GM19452 (cell line): ENCODE measurements at regions not wholly inside any gene's neighbourhood (a gene's known extent, or its start where the extent isn't known, plus 50 kb on each side); places are given as distances from the start of the nearest gene placed in this dataset.
A peak's percentile ranks its signal among the peaks of the same experiment; 100 is the strongest.
"Not testable (repeated sequence)": the region's sequence is repeated elsewhere in the genome, so short reads cannot be mapped to it uniquely, and the experiment has no call there.

Source experiments
- ATAC-seq: cut with Tn5 transposase; IDR thresholded peaks from one replicate; pipeline ENCODE4 v1.9.1; 2021; ENCODE audit not compliant: unreplicated experiment

GRCh38 chr3:88283242-88283592 is 133.5 kb downstream of the C3orf38 start:
- no peak for ATAC-seq

GRCh38 chr3:88291486-88291885 is 141.7 kb downstream of the C3orf38 start:
- ATAC-seq, result no peak

GRCh38 chr3:88298189-88298588 is 148.4 kb downstream of the C3orf38 start:
- no peak for ATAC-seq

GRCh38 chr3:88301273-88301995 is 151.7 kb downstream of the C3orf38 start:
- no peak for ATAC-seq

GRCh38 chr3:88301996-88302393 is 152.2 kb downstream of the C3orf38 start:
- no peak for ATAC-seq

- not testable (repeated sequence) for ATAC-seq
These were observed 153.7 kb downstream of the C3orf38 start for GRCh38 chr3:88303331-88303904.

- no peak for ATAC-seq
These were observed 157.9 kb downstream of the C3orf38 start for GRCh38 chr3:88307666-88308065.

- ATAC-seq, result no peak
These were observed 162.1 kb downstream of the C3orf38 start for GRCh38 chr3:88311826-88312225.

GRCh38 chr3:88312256-88312655 is 162.5 kb downstream of the C3orf38 start:
- ATAC-seq, result no peak

GRCh38 chr3:88318067-88318466 is 168.3 kb downstream of the C3orf38 start:
- no peak for ATAC-seq

GRCh38 chr3:88321363-88322050 is 171.7 kb downstream of the C3orf38 start:
- no peak for ATAC-seq

- ATAC-seq, result no peak
These were observed 175.0 kb downstream of the C3orf38 start for GRCh38 chr3:88324788-88325187.

GRCh38 chr3:88334187-88334868 is 184.6 kb downstream of the C3orf38 start:
- ATAC-seq, result no peak

GRCh38 chr3:88336894-88337293 is 187.1 kb downstream of the C3orf38 start:
- no peak for ATAC-seq

- no peak for ATAC-seq
These were observed 193.5 kb downstream of the C3orf38 start for GRCh38 chr3:88343264-88343663.

- no peak for ATAC-seq
These were observed 196.9 kb downstream of the C3orf38 start for GRCh38 chr3:88346643-88347042.

- ATAC-seq, result no peak
These were observed 212.7 kb downstream of the C3orf38 start for GRCh38 chr3:88362428-88362827.

GRCh38 chr3:88364926-88365325 is 215.2 kb downstream of the C3orf38 start:
- ATAC-seq, result no peak

GRCh38 chr3:88369337-88369736 is 219.6 kb downstream of the C3orf38 start:
- no peak for ATAC-seq

GRCh38 chr3:88369767-88370166 is 220.0 kb downstream of the C3orf38 start:
- no peak for ATAC-seq

- ATAC-seq, result peak; percentile 87
These were observed 235.3 kb downstream of the C3orf38 start for GRCh38 chr3:88385090-88385489.

GRCh38 chr3:88398581-88398980 is 248.8 kb downstream of the C3orf38 start:
- ATAC-seq, result no peak
